K562 (cell line): ENCODE measurements at regions not wholly inside any gene's neighbourhood (a gene's known extent, or its start where the extent isn't known, plus 50 kb on each side); places are given as distances from the start of the nearest gene placed in this dataset.

ENCODE experiments used
- NR2C1 ChIP-seq, 2 experiments: fragments of 450-650 bp; IDR thresholded peaks; 2 replicates each; pipeline ENCODE4 v1.6.1; 2017; ENCODE audit warnings: mild to moderate bottlenecking in 2 of 2, antibody characterized with exemption in 1 of 2, inconsistent platforms in 1 of 2, missing compliant biosample characterization in 1 of 2, missing genetic modification characterization in 1 of 2
- POLR2AphosphoS5 ChIP-seq: IDR thresholded peaks from 2 replicates; pipeline ENCODE4 v1.6.1; 2011; ENCODE audit warnings: mild to moderate bottlenecking, low read depth, low read length, moderate library complexity; ENCODE audit not compliant: control insufficient read depth, insufficient read depth
- TF ChIP-seq, protein P1 (sequence below), 3 experiments: IDR thresholded peaks in 2 of 3; conservative IDR thresholded peaks in 1 of 3; 2 replicates each; pipeline ENCODE4 v1.5.1; 2011 to 2012; ENCODE audit warnings: low read length in 3 of 3, mild to moderate bottlenecking in 3 of 3, control low read depth in 2 of 3, improper control_type of control experiment in 1 of 3, inconsistent platforms in 1 of 3, low read depth in 1 of 3, mixed read lengths in 1 of 3, moderate library complexity in 1 of 3; ENCODE audit not compliant: insufficient read depth in 2 of 3
- TF ChIP-seq, protein P2 (sequence below): sonication (generic); formaldehyde crosslinking; IDR thresholded peaks from 2 replicates; pipeline ENCODE4 v1.8.1; 2023; ENCODE audit warnings: mild to moderate bottlenecking, missing genetic modification reagents

DNA sequence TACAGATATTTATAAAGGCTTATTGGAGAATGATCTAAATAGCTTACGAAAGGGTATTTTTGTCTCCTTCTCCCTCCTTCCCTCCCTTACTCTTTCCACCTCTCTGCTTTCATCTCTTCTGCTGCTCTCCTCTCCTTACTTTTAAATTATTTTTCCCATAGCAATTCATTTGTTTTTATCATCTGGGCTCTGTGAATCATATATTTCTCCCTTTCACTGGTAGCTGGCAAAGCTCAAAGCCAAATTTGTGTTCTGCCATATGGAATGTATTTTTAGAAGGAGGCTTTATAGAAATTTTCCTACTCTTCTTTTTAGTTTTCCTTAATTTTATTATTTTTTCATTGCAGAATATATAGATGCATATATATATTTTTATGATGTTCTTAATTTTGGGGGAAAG is 385.8 kb downstream of the C3orf38 start:
- TF ChIP-seq NR2C1 (IDR thresholded peaks at IDR 0.05) (no peak), NR2C1 (tag; IDR thresholded peaks at IDR 0.05) (no peak), POLR2AphosphoS5 (no peak)
- TF ChIP-seq, protein P1, sequence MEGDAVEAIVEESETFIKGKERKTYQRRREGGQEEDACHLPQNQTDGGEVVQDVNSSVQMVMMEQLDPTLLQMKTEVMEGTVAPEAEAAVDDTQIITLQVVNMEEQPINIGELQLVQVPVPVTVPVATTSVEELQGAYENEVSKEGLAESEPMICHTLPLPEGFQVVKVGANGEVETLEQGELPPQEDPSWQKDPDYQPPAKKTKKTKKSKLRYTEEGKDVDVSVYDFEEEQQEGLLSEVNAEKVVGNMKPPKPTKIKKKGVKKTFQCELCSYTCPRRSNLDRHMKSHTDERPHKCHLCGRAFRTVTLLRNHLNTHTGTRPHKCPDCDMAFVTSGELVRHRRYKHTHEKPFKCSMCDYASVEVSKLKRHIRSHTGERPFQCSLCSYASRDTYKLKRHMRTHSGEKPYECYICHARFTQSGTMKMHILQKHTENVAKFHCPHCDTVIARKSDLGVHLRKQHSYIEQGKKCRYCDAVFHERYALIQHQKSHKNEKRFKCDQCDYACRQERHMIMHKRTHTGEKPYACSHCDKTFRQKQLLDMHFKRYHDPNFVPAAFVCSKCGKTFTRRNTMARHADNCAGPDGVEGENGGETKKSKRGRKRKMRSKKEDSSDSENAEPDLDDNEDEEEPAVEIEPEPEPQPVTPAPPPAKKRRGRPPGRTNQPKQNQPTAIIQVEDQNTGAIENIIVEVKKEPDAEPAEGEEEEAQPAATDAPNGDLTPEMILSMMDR (IDR thresholded peaks at IDR 0.05 in 2 of 3, conservative IDR thresholded peaks at IDR 0.05 in 1 of 3; ENCODE audit: insufficient read depth in 2 of 3, low read depth in 1 of 3, low read length in 3 of 3): no peak
- TF ChIP-seq, protein P2, sequence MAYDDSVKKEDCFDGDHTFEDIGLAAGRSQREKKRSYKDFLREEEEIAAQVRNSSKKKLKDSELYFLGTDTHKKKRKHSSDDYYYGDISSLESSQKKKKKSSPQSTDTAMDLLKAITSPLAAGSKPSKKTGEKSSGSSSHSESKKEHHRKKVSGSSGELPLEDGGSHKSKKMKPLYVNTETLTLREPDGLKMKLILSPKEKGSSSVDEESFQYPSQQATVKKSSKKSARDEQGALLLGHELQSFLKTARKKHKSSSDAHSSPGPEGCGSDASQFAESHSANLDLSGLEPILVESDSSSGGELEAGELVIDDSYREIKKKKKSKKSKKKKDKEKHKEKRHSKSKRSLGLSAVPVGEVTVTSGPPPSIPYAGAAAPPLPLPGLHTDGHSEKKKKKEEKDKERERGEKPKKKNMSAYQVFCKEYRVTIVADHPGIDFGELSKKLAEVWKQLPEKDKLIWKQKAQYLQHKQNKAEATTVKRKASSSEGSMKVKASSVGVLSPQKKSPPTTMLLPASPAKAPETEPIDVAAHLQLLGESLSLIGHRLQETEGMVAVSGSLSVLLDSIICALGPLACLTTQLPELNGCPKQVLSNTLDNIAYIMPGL: no peak
